OCI-LY1 (cell line): ENCODE measurements at regions not wholly inside any gene's neighbourhood (a gene's known extent, or its start where the extent isn't known, plus 50 kb on each side); places are given as distances from the start of the nearest gene placed in this dataset.

Source experiments
- EZH2 ChIP-seq: fragments of 200-600 bp; sonication (generic), shearing (Covaris generic); IDR thresholded peaks from 2 replicates; pipeline ENCODE4 v1.8.0; 2017; ENCODE audit warnings: borderline replicate concordance, mixed run types, mild to moderate bottlenecking, antibody characterized with exemption, low read length, moderate library complexity, mixed read lengths
- TF ChIP-seq, protein P1 (sequence below): fragments of 200-600 bp; sonication (generic), shearing (Covaris generic); IDR thresholded peaks from 2 replicates; pipeline ENCODE4 v1.5.1; 2017; ENCODE audit warnings: mild to moderate bottlenecking, antibody characterized with exemption, low read length, moderate library complexity, mixed read lengths

DNA sequence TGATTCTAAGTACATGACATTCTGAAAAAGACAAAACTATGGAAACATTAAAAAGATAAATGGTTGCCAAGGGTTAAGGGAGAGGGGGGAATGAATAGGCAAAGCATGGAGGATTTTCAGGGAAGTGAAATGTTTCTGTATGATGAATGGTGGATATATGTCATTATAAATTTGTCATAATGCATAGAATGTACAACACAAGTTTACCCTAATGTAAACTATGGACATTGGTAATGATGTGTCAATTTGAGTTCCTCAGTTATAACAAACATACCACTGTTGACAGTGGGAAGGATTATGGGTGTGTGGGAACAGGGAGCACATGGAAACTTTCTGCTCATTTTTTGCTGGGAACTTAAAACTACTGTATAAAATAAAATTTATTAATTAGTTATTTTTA lies 427.1 kb upstream of the ESRRG start:
- TF ChIP-seq EZH2 = no peak
- TF ChIP-seq, protein P1, sequence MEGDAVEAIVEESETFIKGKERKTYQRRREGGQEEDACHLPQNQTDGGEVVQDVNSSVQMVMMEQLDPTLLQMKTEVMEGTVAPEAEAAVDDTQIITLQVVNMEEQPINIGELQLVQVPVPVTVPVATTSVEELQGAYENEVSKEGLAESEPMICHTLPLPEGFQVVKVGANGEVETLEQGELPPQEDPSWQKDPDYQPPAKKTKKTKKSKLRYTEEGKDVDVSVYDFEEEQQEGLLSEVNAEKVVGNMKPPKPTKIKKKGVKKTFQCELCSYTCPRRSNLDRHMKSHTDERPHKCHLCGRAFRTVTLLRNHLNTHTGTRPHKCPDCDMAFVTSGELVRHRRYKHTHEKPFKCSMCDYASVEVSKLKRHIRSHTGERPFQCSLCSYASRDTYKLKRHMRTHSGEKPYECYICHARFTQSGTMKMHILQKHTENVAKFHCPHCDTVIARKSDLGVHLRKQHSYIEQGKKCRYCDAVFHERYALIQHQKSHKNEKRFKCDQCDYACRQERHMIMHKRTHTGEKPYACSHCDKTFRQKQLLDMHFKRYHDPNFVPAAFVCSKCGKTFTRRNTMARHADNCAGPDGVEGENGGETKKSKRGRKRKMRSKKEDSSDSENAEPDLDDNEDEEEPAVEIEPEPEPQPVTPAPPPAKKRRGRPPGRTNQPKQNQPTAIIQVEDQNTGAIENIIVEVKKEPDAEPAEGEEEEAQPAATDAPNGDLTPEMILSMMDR = no peak
